Astrocyte of the spinal cord (primary cell): ENCODE measurements at regions not wholly inside any gene's neighbourhood (a gene's known extent, or its start where the extent isn't known, plus 50 kb on each side); places are given as distances from the start of the nearest gene placed in this dataset.

Experiments
- DNase-seq: peaks from one replicate; pipeline ENCODE4 v3.0.0; 2011; ENCODE audit warnings: low read depth, low spot score
- H3K4me3 ChIP-seq: 2 replicates; pipeline ENCODE4 v1.5.1; 2011; ENCODE audit warnings: low read depth, mild to moderate bottlenecking, low read length, moderate library complexity
- CTCF ChIP-seq: IDR thresholded peaks from 2 replicates; pipeline ENCODE4 v1.5.1; 2012; ENCODE audit warnings: low read depth, mild to moderate bottlenecking, low read length, inconsistent platforms
- in situ Hi-C: cut with HindIII; loops from 2 replicates; pipeline ENCODE4 v1.10.0; 2017; ENCODE audit warnings: low sequenced_read_pairs

GRCh38 chr19:30313353-30313750, 58.8 kb upstream of the ZNF536 start:
- TF ChIP-seq CTCF: no peak
- no peak for DNase-seq
- in situ Hi-C loops: no loop called here
- H3K4me3 ChIP-seq: no peak overlapping the region

- DNase-seq: no peak
- in situ Hi-C loops: no loop called here
- no peak overlapping the region for H3K4me3 ChIP-seq
- no peak for TF ChIP-seq CTCF
These were observed 58.0 kb upstream of the ZNF536 start for GRCh38 chr19:30314056-30314804.

- no peak for TF ChIP-seq CTCF
- in situ Hi-C loops: no loop called here
- no peak for DNase-seq
- no peak overlapping the region for H3K4me3 ChIP-seq
These were observed 57.4 kb upstream of the ZNF536 start for GRCh38 chr19:30314805-30315155.

GRCh38 chr19:30315159-30315558, 57.0 kb upstream of the ZNF536 start:
- TF ChIP-seq CTCF: no peak
- in situ Hi-C loops: no loop called here
- no peak overlapping the region for H3K4me3 ChIP-seq
- no peak for DNase-seq

- in situ Hi-C loops: no loop called here
- no peak overlapping the region for H3K4me3 ChIP-seq
- no peak for TF ChIP-seq CTCF
- DNase-seq: no peak
These were observed 56.1 kb upstream of the ZNF536 start for GRCh38 chr19:30316000-30316491.

GRCh38 chr19:30316560-30317106, 55.6 kb upstream of the ZNF536 start:
- H3K4me3 ChIP-seq: no peak overlapping the region
- TF ChIP-seq CTCF: no peak
- DNase-seq: no peak
- in situ Hi-C loops: no loop called here
